A549 (cell line): ENCODE measurements at regions not wholly inside any gene's neighbourhood (a gene's known extent, or its start where the extent isn't known, plus 50 kb on each side); places are given as distances from the start of the nearest gene placed in this dataset.

Source experiments
- ATAC-seq, 2 experiments: fragments of 200-7000 bp in 1 of 2; fragments of >200 bp in 1 of 2; cut with Nextera tagmentation in 1 of 2; cut with Tn5 transposase in 1 of 2; 3 replicates each; pipeline versions ENCODE4 v1.8.0 to v1.9.1; 2018 to 2020; ENCODE audit warnings: mild to moderate bottlenecking in 1 of 2, moderate library complexity in 1 of 2
- CTCF ChIA-PET: fragments of 300-600 bp; sonication (Branson Sonifier 250); formaldehyde crosslinking; extraction: SDS; loops from one replicate; lab custom pipeline; 2021; ENCODE audit warnings: antibody characterized with exemption, inconsistent platforms; lab: Yijun Ruan, JAX
- POLR2A ChIA-PET: fragments of 350-600 bp; formaldehyde crosslinking; extraction: SDS; loops from one replicate; lab custom pipeline; 2021; ENCODE audit warnings: antibody characterized with exemption, inconsistent platforms; lab: Yijun Ruan, JAX
- DNase-seq, 2 experiments: peaks; one replicate each; pipeline versions ENCODE4 v3.0.0 to v3.0.0-alpha.2; 2011 to 2016; ENCODE audit warnings: low read depth in 1 of 2, low spot score in 1 of 2
- FAIRE-seq: peaks from 2 replicates; lab custom pipeline; 2011; peaks lifted over from hg19 to GRCh38; lab: Jason Lieb, UNC
- H3K27ac ChIP-seq, 2 experiments: fragments of >200 bp; sonication (Bioruptor Twin); formaldehyde crosslinking; 3 replicates each; pipeline ENCODE4 v1.5.1; 2016 to 2017
- H3K4me1 ChIP-seq: fragments of >200 bp; sonication (Bioruptor Twin); formaldehyde crosslinking; 3 replicates; pipeline ENCODE4 v1.6.1; 2016
- H3K4me2 ChIP-seq: fragments of >200 bp; sonication (Bioruptor Twin); formaldehyde crosslinking; 3 replicates; pipeline ENCODE4 v1.6.1; 2016
- H3K4me3 ChIP-seq: fragments of >200 bp; sonication (Bioruptor Twin); formaldehyde crosslinking; 3 replicates; pipeline ENCODE4 v1.5.1; 2016
- H3K9me3 ChIP-seq: fragments of >200 bp; sonication (Bioruptor Twin); formaldehyde crosslinking; 3 replicates; pipeline ENCODE4 v1.6.1; 2016
- BCL3 ChIP-seq: fragments of >200 bp; sonication (Bioruptor Twin); formaldehyde crosslinking; IDR thresholded peaks from 3 replicates; pipeline ENCODE4 v1.6.1; 2016
- BHLHE40 ChIP-seq: IDR thresholded peaks from 2 replicates; pipeline ENCODE4 v1.6.1; 2012; ENCODE audit warnings: low read depth, low read length, inconsistent platforms
- CTCF ChIP-seq: fragments of >200 bp; sonication (Bioruptor Twin); formaldehyde crosslinking; IDR thresholded peaks from 3 replicates; pipeline ENCODE4 v1.5.1; 2016
- EHF ChIP-seq: fragments of 250-450 bp; sonication (Bioruptor Pico); IDR thresholded peaks from 2 replicates; pipeline ENCODE4 v1.5.0; 2020; ENCODE audit warnings: mild to moderate bottlenecking
- EHMT2 ChIP-seq: fragments of 200-600 bp; sonication (generic); IDR thresholded peaks from 2 replicates; pipeline ENCODE4 v1.6.1; 2016; ENCODE audit warnings: antibody characterized with exemption, low read depth, mild to moderate bottlenecking, moderate library complexity
- FOSB ChIP-seq: fragments of 250-450 bp; sonication (Bioruptor Pico); IDR thresholded peaks from 2 replicates; pipeline ENCODE4 v1.5.0; 2020; ENCODE audit warnings: mild to moderate bottlenecking, moderate library complexity
- FOXS1 ChIP-seq: fragments of 250-450 bp; sonication (Bioruptor Pico); IDR thresholded peaks from 2 replicates; pipeline ENCODE4 v1.5.0; 2020; ENCODE audit warnings: mild to moderate bottlenecking, moderate library complexity
- GATA3 ChIP-seq: IDR thresholded peaks from 2 replicates; pipeline ENCODE4 v1.6.1; 2012; ENCODE audit warnings: borderline replicate concordance
- HES2 ChIP-seq: fragments of >200 bp; sonication (Bioruptor Twin); formaldehyde crosslinking; IDR thresholded peaks from 2 replicates; pipeline ENCODE4 v1.6.1; 2016
- HEYL ChIP-seq: fragments of 250-450 bp; sonication (Bioruptor Pico); IDR thresholded peaks from 2 replicates; pipeline ENCODE4 v1.8.0; 2021; ENCODE audit warnings: mild to moderate bottlenecking, moderate library complexity
- HOXB13 ChIP-seq: fragments of 250-450 bp; sonication (Bioruptor Pico); IDR thresholded peaks from 2 replicates; pipeline ENCODE4 v1.5.0; 2020; ENCODE audit warnings: low read depth, mild to moderate bottlenecking, moderate library complexity
- JUNB ChIP-seq: fragments of >200 bp; sonication (Bioruptor Twin); formaldehyde crosslinking; IDR thresholded peaks from 2 replicates; pipeline ENCODE4 v1.6.1; 2016
- MAX ChIP-seq: IDR thresholded peaks from 2 replicates; pipeline ENCODE4 v1.6.1; 2012
- NR3C1 ChIP-seq: fragments of >200 bp; sonication (Bioruptor Twin); formaldehyde crosslinking; IDR thresholded peaks from 3 replicates; pipeline ENCODE4 v1.6.1; 2017
- RNF2 ChIP-seq: fragments of 200-600 bp; sonication (generic); IDR thresholded peaks from 2 replicates; pipeline ENCODE4 v1.6.1; 2016; ENCODE audit warnings: low read depth, mild to moderate bottlenecking, antibody characterized with exemption, moderate library complexity, borderline replicate concordance
- SMC3 ChIP-seq: fragments of >200 bp; sonication (Bioruptor Twin); formaldehyde crosslinking; IDR thresholded peaks from 3 replicates; pipeline ENCODE4 v1.6.1; 2018; ENCODE audit warnings: inconsistent platforms
- TP53 ChIP-seq: fragments of 250-450 bp; sonication (Bioruptor Pico); IDR thresholded peaks from 2 replicates; pipeline ENCODE4 v1.5.0; 2021; ENCODE audit warnings: mild to moderate bottlenecking, moderate library complexity
- USF2 ChIP-seq: fragments of 450-650 bp; IDR thresholded peaks from 2 replicates; pipeline ENCODE4 v1.6.1; 2014; ENCODE audit warnings: antibody characterized with exemption
- ZFP36 ChIP-seq: fragments of 450-650 bp; IDR thresholded peaks from 2 replicates; pipeline ENCODE4 v1.6.1; 2014; ENCODE audit warnings: borderline replicate concordance; ENCODE audit not compliant: partially characterized antibody
- ZSCAN20 ChIP-seq: fragments of 250-450 bp; sonication (Bioruptor Pico); IDR thresholded peaks from 2 replicates; pipeline ENCODE4 v1.8.0; 2022; ENCODE audit warnings: mild to moderate bottlenecking, moderate library complexity
- WGBS: methylation state at CpG from one replicate; pipeline ENCODE4 v1.1.6; 2017; ENCODE audit errors: missing lambda C conversion rate; 5-methylcytosine and 5-hydroxymethylcytosine counted together

- ChIA-PET POLR2A (no interaction called here), CTCF (no interaction called here)
- ATAC-seq (no peak), DNase-seq (no peak), FAIRE-seq (no peak)
- no peaks in the 10 kb centered on the region for H3K4me1 ChIP-seq
- 13% methylated on average over 1 of the region's 1 CpG for WGBS
- no peaks in the 10 kb centered on the region for H3K9me3 ChIP-seq
- no peak overlapping the region for H3K4me3 ChIP-seq
- no peak overlapping the region for H3K27ac ChIP-seq
- H3K4me2 ChIP-seq, result no peak overlapping the region
- TF ChIP-seq CTCF (no peak), BHLHE40 (no peak), ZFP36 (no peak), GATA3 (no peak)
Measured at GRCh38 chr18:68498185-68498584, 216.7 kb downstream of the TMX3 start.

GRCh38 chr18:68494802-68495581 lies 219.9 kb downstream of the TMX3 start:
- ChIA-PET POLR2A (no interaction called here), CTCF (no interaction called here)
- Histone ChIP-seq H3K9me3 (no peaks in the 10 kb centered on the region), H3K4me1 (no peaks in the 10 kb centered on the region), H3K4me3 (no peak overlapping the region), H3K4me2 (no peak overlapping the region), H3K27ac (no peak overlapping the region)
- TF ChIP-seq HOXB13 (CRISPR knock-in tag) (no peak), NR3C1 (no peak), FOSB (CRISPR knock-in tag) (no peak), HEYL (no peak), GATA3 (no peak), RNF2 (no peak), BCL3 (no peak), TP53 (CRISPR knock-in tag) (no peak), USF2 (no peak), ZSCAN20 (no peak), SMC3 (no peak), EHMT2 (no peak), FOXS1 (CRISPR knock-in tag) (no peak), EHF (no peak), JUNB (no peak), MAX (no peak), HES2 (no peak)
- ATAC-seq (no peak), DNase-seq (no peak), FAIRE-seq (no peak)
- 11% methylated on average over 3 of the region's 3 CpGs for WGBS
